Caco-2 (cell line): ENCODE measurements at regions not wholly inside any gene's neighbourhood (a gene's known extent, or its start where the extent isn't known, plus 50 kb on each side); places are given as distances from the start of the nearest gene placed in this dataset.
"Not testable (repeated sequence)": the region's sequence is repeated elsewhere in the genome, so short reads cannot be mapped to it uniquely, and the experiment has no call there.

Source experiments
- BruUV-seq: library from RNA; stranded (reverse); fragments of 400-500 nt; replicated peaks from 2 replicates; lab custom pipeline; 2021; lab: Mats Ljungman, UMichigan
- CTCF ChIA-PET: fragments of 300-600 bp; sonication (Branson Sonifier 250); formaldehyde crosslinking; loops from one replicate; lab custom pipeline; 2022; ENCODE audit warnings: antibody characterized with exemption; lab: Charles Lee
- POLR2A ChIA-PET: fragments of 300-600 bp; sonication (Branson Sonifier 250); formaldehyde crosslinking; loops from one replicate; lab custom pipeline; 2022; ENCODE audit warnings: antibody characterized with exemption; lab: Charles Lee
- DNase-seq, 2 experiments: peaks; one replicate each; pipeline versions ENCODE4 v3.0.0 to v3.0.0-alpha.2; 2020 to 2022
- H3K27me3 ChIP-seq: replicated peaks from 2 replicates; pipeline ENCODE4 v1.6.0; 2011; ENCODE audit warnings: low read length; ENCODE audit not compliant: control insufficient read depth, insufficient read depth
- H3K36me3 ChIP-seq: 2 replicates; pipeline ENCODE4 v1.5.1; 2011; ENCODE audit warnings: low read length; ENCODE audit not compliant: control insufficient read depth, insufficient read depth
- H3K4me1 ChIP-seq: fragments of 250-450 bp; sonication (Bioruptor Pico); 2 replicates; pipeline ENCODE4 v1.5.1; 2020; ENCODE audit warnings: mild to moderate bottlenecking
- H3K4me3 ChIP-seq: 2 replicates; pipeline ENCODE4 v1.5.1; 2011; ENCODE audit warnings: low read depth, mild to moderate bottlenecking, control low read depth, low read length
- H3K9me3 ChIP-seq: fragments of 250-450 bp; sonication (Bioruptor Pico); 2 replicates; pipeline ENCODE4 v1.5.1; 2020; ENCODE audit warnings: mild to moderate bottlenecking, moderate library complexity
- H3K27ac Mint-ChIP-seq: one replicate; pipeline ENCODE4 v1.8.0; 2022; ENCODE audit warnings: mixed read lengths; ENCODE audit not compliant: unreplicated experiment
- H3K27me3 Mint-ChIP-seq: one replicate; pipeline ENCODE4 v1.8.0; 2022; ENCODE audit warnings: mixed read lengths; ENCODE audit not compliant: insufficient read depth, unreplicated experiment
- H3K36me3 Mint-ChIP-seq: one replicate; pipeline ENCODE4 v1.8.0; 2022; ENCODE audit warnings: mild to moderate bottlenecking, mixed read lengths; ENCODE audit not compliant: insufficient read depth, unreplicated experiment
- H3K4me1 Mint-ChIP-seq: one replicate; pipeline ENCODE4 v1.8.0; 2022; ENCODE audit warnings: low read depth, mixed read lengths; ENCODE audit not compliant: unreplicated experiment
- H3K4me3 Mint-ChIP-seq: one replicate; pipeline ENCODE4 v1.8.0; 2022; ENCODE audit warnings: mild to moderate bottlenecking, moderate library complexity, mixed read lengths; ENCODE audit not compliant: unreplicated experiment
- H3K9me3 Mint-ChIP-seq: one replicate; pipeline ENCODE4 v1.8.0; 2022; ENCODE audit warnings: mixed read lengths; ENCODE audit not compliant: unreplicated experiment
- intact Hi-C: fragments of 100-400 bp; cut with micrococcal nuclease; formaldehyde crosslinking; loops from one replicate; pipeline ENCODE4 v1.10.0; 2022; ENCODE audit not compliant: unreplicated experiment
- TF ChIP-seq, protein P1 (sequence below), 2 experiments: fragments of 200-600 bp in 1 of 2; IDR thresholded peaks; 1 replicate in 1 of 2; 2 replicates in 1 of 2; pipeline versions ENCODE4 v1.5.1 to v1.8.0; 2011 to 2022; ENCODE audit warnings: antibody characterized with exemption in 1 of 2, control low read depth in 1 of 2, inconsistent platforms in 1 of 2, low read depth in 1 of 2, low read length in 1 of 2, mild to moderate bottlenecking in 1 of 2, moderate library complexity in 1 of 2; ENCODE audit not compliant: insufficient read depth in 1 of 2, severe bottlenecking in 1 of 2, unreplicated experiment in 1 of 2

DNA sequence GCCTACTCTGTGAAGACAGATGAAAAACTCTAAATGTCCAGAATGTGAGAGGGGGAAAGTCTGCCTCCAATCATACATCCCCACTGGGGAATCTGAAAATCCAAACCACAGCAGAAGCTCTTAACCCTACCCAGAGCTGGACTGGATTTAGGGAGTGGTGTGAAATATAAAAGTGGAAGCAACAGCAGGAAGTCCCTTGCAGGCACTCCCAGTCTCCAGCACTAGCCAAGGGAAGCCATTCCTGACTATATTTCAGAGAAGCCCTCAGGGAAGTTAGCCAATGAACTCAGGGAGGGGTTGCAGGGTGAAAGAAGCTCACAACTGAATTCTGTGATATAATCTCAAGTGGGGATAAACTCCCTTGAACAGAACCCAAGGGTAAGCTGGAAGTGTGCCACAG is 51.5 kb downstream of the CRPPA start:
- TF ChIP-seq, protein P1, sequence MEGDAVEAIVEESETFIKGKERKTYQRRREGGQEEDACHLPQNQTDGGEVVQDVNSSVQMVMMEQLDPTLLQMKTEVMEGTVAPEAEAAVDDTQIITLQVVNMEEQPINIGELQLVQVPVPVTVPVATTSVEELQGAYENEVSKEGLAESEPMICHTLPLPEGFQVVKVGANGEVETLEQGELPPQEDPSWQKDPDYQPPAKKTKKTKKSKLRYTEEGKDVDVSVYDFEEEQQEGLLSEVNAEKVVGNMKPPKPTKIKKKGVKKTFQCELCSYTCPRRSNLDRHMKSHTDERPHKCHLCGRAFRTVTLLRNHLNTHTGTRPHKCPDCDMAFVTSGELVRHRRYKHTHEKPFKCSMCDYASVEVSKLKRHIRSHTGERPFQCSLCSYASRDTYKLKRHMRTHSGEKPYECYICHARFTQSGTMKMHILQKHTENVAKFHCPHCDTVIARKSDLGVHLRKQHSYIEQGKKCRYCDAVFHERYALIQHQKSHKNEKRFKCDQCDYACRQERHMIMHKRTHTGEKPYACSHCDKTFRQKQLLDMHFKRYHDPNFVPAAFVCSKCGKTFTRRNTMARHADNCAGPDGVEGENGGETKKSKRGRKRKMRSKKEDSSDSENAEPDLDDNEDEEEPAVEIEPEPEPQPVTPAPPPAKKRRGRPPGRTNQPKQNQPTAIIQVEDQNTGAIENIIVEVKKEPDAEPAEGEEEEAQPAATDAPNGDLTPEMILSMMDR (IDR thresholded peaks at IDR 0.05; ENCODE audit: insufficient read depth in 1 of 2, low read depth in 1 of 2, low read length in 1 of 2, severe bottlenecking in 1 of 2, unreplicated experiment in 1 of 2) = no peak
- H3K27me3 Mint-ChIP-seq = no peaks in the 10 kb centered on the region
- no peak for DNase-seq
- Histone ChIP-seq H3K36me3 (no peaks in the 10 kb centered on the region), H3K27me3 (no peaks in the 10 kb centered on the region), H3K4me3 (no peak overlapping the region), H3K4me1 (no peaks in the 10 kb centered on the region), H3K9me3 (no peaks in the 10 kb centered on the region)
- CTCF ChIA-PET = no interaction called here
- no peaks in the 10 kb centered on the region for H3K4me1 Mint-ChIP-seq
- H3K9me3 Mint-ChIP-seq = no peaks in the 10 kb centered on the region
- POLR2A ChIA-PET = no interaction called here
- no peak overlapping the region for H3K27ac Mint-ChIP-seq
- no peak overlapping the region for H3K4me3 Mint-ChIP-seq
- intact Hi-C loops = no loop called here
- no peaks in the 10 kb centered on the region for H3K36me3 Mint-ChIP-seq
- no TSS peak for BruUV-seq

DNA sequence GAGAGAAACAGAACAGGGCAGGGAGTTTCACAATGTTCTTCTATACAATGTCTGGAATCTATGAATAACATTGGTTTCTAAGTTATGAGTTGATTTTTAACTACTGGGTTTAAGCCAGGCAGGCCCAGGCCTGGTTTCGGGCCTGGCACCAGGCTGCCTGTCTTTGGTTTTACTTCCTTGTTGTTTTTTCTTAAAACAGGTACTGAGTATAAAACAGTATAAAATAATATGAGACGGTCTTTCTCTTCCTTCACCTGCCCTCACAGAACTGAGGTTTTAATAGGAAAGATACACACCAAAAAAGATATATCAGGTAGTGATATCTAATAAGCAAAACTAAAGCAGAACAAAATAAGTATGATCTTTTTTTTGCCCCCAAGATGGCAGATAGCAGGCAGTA is 52.0 kb downstream of the CRPPA start:
- H3K27me3 Mint-ChIP-seq, H3K36me3 Mint-ChIP-seq, BruUV-seq, H3K36me3 ChIP-seq, H3K4me1 ChIP-seq, CTCF ChIA-PET, H3K4me3 Mint-ChIP-seq, H3K4me3 ChIP-seq, DNase-seq, H3K4me1 Mint-ChIP-seq, H3K9me3 ChIP-seq, intact Hi-C loops, H3K9me3 Mint-ChIP-seq, POLR2A ChIA-PET, H3K27ac Mint-ChIP-seq, H3K27me3 ChIP-seq: not testable (repeated sequence)

DNA sequence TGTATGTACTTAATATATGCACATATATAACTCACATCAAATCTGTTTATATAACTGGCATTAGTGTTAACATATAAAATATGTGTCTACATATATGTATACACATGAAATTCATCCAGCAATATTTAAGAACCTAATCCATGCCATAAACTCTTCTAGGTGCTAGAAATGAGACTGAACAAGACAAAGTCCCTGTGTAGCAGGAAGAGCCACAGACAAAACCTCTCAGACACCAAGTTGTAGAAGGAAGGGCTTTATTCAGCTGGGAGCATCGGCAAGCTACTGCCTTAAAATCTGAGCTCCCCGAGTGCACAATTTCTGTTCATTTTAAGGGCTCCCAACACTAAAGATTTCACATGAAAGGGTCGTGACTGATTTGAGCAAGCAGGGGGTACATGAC is 52.5 kb downstream of the CRPPA start:
- CTCF ChIA-PET = no interaction called here
- Histone ChIP-seq H3K4me3 (no peak overlapping the region), H3K36me3 (no peaks in the 10 kb centered on the region), H3K9me3 (no peaks in the 10 kb centered on the region), H3K4me1 (no peaks in the 10 kb centered on the region), H3K27me3 (no peaks in the 10 kb centered on the region)
- no peak for DNase-seq
- Mint-ChIP-seq H3K4me3 (no peak overlapping the region), H3K27me3 (no peaks in the 10 kb centered on the region), H3K4me1 (no peaks in the 10 kb centered on the region), H3K9me3 (no peaks in the 10 kb centered on the region), H3K36me3 (no peaks in the 10 kb centered on the region), H3K27ac (no peak overlapping the region)
- no TSS peak for BruUV-seq
- intact Hi-C loops = no loop called here
- POLR2A ChIA-PET = no interaction called here
- TF ChIP-seq, protein P1 (IDR thresholded peaks at IDR 0.05; ENCODE audit: insufficient read depth in 1 of 2, low read depth in 1 of 2, low read length in 1 of 2, severe bottlenecking in 1 of 2, unreplicated experiment in 1 of 2) = no peak

DNA sequence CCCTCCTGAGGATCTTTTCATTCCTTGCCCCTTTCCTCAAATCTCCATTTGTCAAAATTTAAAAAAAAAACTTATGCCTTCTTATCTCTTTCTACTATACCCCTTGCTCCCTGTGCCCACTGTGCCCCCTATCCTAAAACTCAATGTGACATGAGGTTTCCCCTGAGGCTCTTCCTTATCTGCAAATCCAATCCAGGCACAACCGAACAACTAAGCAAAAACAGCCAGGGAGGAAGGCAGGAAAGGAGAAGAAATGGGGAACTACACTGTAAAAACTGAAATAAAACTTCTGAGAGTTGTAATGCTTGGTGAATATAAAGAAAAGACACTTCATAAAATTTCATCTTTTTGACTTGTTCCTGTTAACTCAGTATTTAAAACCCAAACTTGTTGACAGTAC is 54.2 kb downstream of the CRPPA start:
- no peak overlapping the region for H3K27ac Mint-ChIP-seq
- CTCF ChIA-PET = no interaction called here

More for the DNA sequence above, 54.2 kb downstream of the CRPPA start:
- TF ChIP-seq, protein P1 (IDR thresholded peaks at IDR 0.05; ENCODE audit: insufficient read depth in 1 of 2, low read depth in 1 of 2, low read length in 1 of 2, severe bottlenecking in 1 of 2, unreplicated experiment in 1 of 2) = no peak
- no peak for DNase-seq
- H3K27me3 ChIP-seq = no peaks in the 10 kb centered on the region
- no peaks in the 10 kb centered on the region for H3K9me3 ChIP-seq
- H3K4me3 ChIP-seq = no peak overlapping the region
- Mint-ChIP-seq H3K9me3 (no peaks in the 10 kb centered on the region), H3K4me1 (no peaks in the 10 kb centered on the region), H3K4me3 (no peak overlapping the region), H3K36me3 (no peaks in the 10 kb centered on the region), H3K27me3 (no peaks in the 10 kb centered on the region)
- H3K36me3 ChIP-seq = no peaks in the 10 kb centered on the region
- BruUV-seq = no TSS peak
- intact Hi-C loops = no loop called here
- POLR2A ChIA-PET = no interaction called here
- no peaks in the 10 kb centered on the region for H3K4me1 ChIP-seq
